Osteoblast (primary cell): ENCODE measurements at regions not wholly inside any gene's neighbourhood (a gene's known extent, or its start where the extent isn't known, plus 50 kb on each side); places are given as distances from the start of the nearest gene placed in this dataset.

ENCODE experiments used
- DNase-seq: peaks from one replicate; pipeline ENCODE4 v3.0.0; 2011; ENCODE audit warnings: low spot score, mixed read lengths; ENCODE audit not compliant: insufficient read length; ENCODE audit errors: missing footprints
- H2AFZ ChIP-seq: 2 replicates; pipeline ENCODE4 v1.6.0; 2011; ENCODE audit warnings: mild to moderate bottlenecking, low read length
- H3K27ac ChIP-seq: 2 replicates; pipeline ENCODE4 v1.5.1; 2011; ENCODE audit warnings: mild to moderate bottlenecking, low read depth, low read length, moderate library complexity
- H3K27me3 ChIP-seq: 2 replicates; pipeline ENCODE4 v1.6.0; 2012; ENCODE audit warnings: mild to moderate bottlenecking, control low read depth, inconsistent platforms, low read length, moderate library complexity; ENCODE audit not compliant: insufficient read depth
- H3K36me3 ChIP-seq: 2 replicates; pipeline ENCODE4 v1.5.1; 2011; ENCODE audit warnings: mild to moderate bottlenecking, low read length, control low read depth, moderate library complexity; ENCODE audit not compliant: insufficient read depth
- H3K4me1 ChIP-seq: 2 replicates; pipeline ENCODE4 v1.5.1; 2011; ENCODE audit warnings: mild to moderate bottlenecking, low read length, control low read depth, moderate library complexity; ENCODE audit not compliant: insufficient read depth
- H3K4me2 ChIP-seq: 2 replicates; pipeline ENCODE4 v1.6.0; 2011; ENCODE audit warnings: mild to moderate bottlenecking, low read length; ENCODE audit not compliant: insufficient read depth
- H3K4me3 ChIP-seq: fragments of 200-600 bp; sonication (generic); 3 replicates; pipeline ENCODE4 v1.5.1; 2012; ENCODE audit warnings: mild to moderate bottlenecking, low read length, inconsistent platforms; ENCODE audit not compliant: insufficient read depth
- H3K79me2 ChIP-seq: 2 replicates; pipeline ENCODE4 v1.6.0; 2012; ENCODE audit warnings: mild to moderate bottlenecking, low read length, control low read depth, inconsistent platforms; ENCODE audit not compliant: insufficient read depth
- H3K9me3 ChIP-seq: 2 replicates; pipeline ENCODE4 v1.5.1; 2011; ENCODE audit warnings: low read depth, low read length, control low read depth
- H4K20me1 ChIP-seq: 2 replicates; pipeline ENCODE4 v1.6.0; 2012; ENCODE audit warnings: mild to moderate bottlenecking, low read length, control low read depth; ENCODE audit not compliant: insufficient read depth
- TF ChIP-seq, protein P1 (sequence below): IDR thresholded peaks from 2 replicates; pipeline ENCODE4 v1.5.1; 2011; ENCODE audit warnings: mild to moderate bottlenecking, low read depth, low read length, moderate library complexity; ENCODE audit errors: extremely low read depth

DNA sequence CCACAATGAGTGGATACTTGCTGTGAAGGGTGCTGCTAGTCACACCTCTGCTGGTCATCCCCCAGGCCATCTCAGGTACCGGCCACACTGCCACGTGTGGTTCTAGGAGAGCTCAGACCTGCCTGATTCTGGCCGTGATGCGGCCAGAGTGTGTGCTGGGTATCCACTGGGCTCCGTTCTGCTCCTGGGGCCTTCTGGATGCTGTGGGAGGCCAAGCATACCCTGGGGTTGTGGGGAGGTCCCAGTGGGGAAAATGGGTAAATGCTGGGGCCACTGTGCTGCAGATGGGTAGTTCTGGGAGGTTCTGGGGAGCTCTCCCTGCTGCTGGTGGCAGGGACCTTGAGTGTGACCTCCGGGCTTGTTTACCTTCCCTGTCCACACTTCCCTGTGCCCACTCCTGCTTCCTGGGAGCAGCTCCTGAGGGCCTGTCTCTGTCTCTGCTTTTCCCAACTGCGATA, 318.4 kb downstream of the GLRX3 start:
- Histone ChIP-seq H3K27ac (no peak overlapping the region), H3K4me2 (no peak overlapping the region), H3K4me3 (no peak overlapping the region), H3K36me3 (no peaks in the 10 kb centered on the region), H4K20me1 (no peaks in the 10 kb centered on the region), H2AFZ (no peak overlapping the region), H3K27me3 (no peaks in the 10 kb centered on the region), H3K9me3 (peaks cover 2% of the 10 kb centered on the region), H3K79me2 (no peaks in the 10 kb centered on the region), H3K4me1 (no peaks in the 10 kb centered on the region)
- TF ChIP-seq, protein P1, sequence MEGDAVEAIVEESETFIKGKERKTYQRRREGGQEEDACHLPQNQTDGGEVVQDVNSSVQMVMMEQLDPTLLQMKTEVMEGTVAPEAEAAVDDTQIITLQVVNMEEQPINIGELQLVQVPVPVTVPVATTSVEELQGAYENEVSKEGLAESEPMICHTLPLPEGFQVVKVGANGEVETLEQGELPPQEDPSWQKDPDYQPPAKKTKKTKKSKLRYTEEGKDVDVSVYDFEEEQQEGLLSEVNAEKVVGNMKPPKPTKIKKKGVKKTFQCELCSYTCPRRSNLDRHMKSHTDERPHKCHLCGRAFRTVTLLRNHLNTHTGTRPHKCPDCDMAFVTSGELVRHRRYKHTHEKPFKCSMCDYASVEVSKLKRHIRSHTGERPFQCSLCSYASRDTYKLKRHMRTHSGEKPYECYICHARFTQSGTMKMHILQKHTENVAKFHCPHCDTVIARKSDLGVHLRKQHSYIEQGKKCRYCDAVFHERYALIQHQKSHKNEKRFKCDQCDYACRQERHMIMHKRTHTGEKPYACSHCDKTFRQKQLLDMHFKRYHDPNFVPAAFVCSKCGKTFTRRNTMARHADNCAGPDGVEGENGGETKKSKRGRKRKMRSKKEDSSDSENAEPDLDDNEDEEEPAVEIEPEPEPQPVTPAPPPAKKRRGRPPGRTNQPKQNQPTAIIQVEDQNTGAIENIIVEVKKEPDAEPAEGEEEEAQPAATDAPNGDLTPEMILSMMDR, result no peak
- no peak for DNase-seq

DNA sequence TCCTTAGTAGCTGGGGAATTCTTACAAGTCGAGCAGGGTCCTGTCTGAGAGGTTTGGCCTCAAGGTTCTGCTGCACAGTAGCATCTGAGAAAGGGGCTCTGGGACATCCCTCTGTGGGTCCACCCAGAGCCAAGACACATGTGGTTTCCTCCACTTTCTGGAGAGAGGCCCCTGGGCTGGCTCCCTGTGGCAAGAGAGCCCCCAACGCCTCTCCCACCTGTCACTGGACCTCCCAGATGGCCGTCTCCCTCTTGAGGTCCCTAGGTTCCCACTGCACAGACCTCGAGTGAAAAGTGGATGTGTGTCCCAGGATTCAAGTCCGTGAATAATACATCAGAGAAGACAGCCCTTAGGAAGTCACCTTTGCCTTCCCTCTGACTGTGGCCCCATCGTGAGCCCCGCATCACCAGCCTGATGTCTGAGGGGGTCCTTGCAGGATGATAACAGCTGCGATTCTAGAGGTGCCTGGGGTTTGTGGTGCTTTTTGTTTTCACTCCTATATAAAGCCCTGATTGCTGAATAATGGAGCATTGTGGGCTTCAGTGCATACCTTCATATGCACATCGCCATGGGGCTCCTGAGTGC, 319.0 kb downstream of the GLRX3 start:
- Histone ChIP-seq H3K4me1 (no peaks in the 10 kb centered on the region), H3K36me3 (no peaks in the 10 kb centered on the region), H3K9me3 (peaks cover 2% of the 10 kb centered on the region), H3K79me2 (no peaks in the 10 kb centered on the region), H3K4me3 (no peak overlapping the region), H3K27ac (no peak overlapping the region), H2AFZ (no peak overlapping the region), H4K20me1 (no peaks in the 10 kb centered on the region), H3K27me3 (no peaks in the 10 kb centered on the region), H3K4me2 (no peak overlapping the region)
- TF ChIP-seq, protein P1, result no peak
- no peak for DNase-seq

DNA sequence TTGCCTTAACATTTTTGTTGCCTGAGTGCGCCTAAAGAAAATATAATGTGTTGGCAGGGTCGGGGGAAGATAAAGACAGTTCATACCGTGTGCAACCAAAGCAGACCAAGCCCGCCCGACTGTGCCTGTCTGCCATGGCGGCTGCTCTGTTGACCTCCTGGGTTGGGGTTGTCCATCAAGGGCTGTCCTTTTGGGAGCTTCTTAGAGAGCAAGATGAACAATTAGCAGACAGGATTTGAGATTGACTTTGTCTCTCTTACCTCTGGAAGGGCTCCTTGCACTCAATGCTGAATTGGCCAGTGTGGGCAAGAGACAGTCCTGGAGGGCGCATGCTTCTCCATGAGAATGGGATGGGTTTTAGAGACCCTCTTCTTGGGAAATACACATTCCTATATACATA, 319.6 kb downstream of the GLRX3 start:
- Histone ChIP-seq H3K36me3 (no peaks in the 10 kb centered on the region), H3K4me3 (no peak overlapping the region), H3K4me1 (no peaks in the 10 kb centered on the region), H3K79me2 (no peaks in the 10 kb centered on the region), H3K4me2 (no peak overlapping the region), H3K9me3 (peaks cover 2% of the 10 kb centered on the region), H3K27me3 (no peaks in the 10 kb centered on the region), H4K20me1 (no peaks in the 10 kb centered on the region), H3K27ac (no peak overlapping the region), H2AFZ (no peak overlapping the region)
- TF ChIP-seq, protein P1, result no peak
- no peak for DNase-seq

DNA sequence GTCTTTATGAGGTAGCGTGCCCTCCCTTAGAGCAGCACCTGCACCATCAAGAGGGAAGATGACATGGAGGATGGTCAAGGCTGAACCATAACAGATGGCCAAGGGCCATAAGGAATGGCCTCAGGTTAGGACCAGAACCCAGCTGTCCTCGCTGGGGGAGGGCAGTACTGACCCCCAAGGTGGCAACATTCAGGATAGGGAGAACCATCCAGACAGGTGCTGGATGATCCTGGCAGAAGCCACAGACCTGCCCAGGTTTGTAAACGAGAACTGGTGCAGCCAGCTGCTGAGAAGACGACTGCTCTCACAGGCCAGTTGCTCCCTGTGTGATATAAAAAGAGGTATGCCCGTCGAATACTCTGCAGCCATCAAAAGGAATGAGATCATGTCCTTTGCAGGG, 320.4 kb downstream of the GLRX3 start:
- H3K79me2 ChIP-seq, result no peaks in the 10 kb centered on the region
- no peak overlapping the region for H2AFZ ChIP-seq
- H4K20me1 ChIP-seq, result no peaks in the 10 kb centered on the region
- no peaks in the 10 kb centered on the region for H3K36me3 ChIP-seq
- H3K9me3 ChIP-seq, result no peaks in the 10 kb centered on the region
- H3K4me3 ChIP-seq, result no peak overlapping the region
- no peaks in the 10 kb centered on the region for H3K27me3 ChIP-seq
- H3K27ac ChIP-seq, result no peak overlapping the region
- H3K4me1 ChIP-seq, result no peaks in the 10 kb centered on the region
- TF ChIP-seq, protein P1, result no peak
- DNase-seq, result no peak
- no peak overlapping the region for H3K4me2 ChIP-seq
